ENCODE measurements at regions not wholly inside any gene's neighbourhood (a gene's known extent, or its start where the extent isn't known, plus 50 kb on each side); places are given as distances from the start of the nearest gene placed in this dataset.

DNA sequence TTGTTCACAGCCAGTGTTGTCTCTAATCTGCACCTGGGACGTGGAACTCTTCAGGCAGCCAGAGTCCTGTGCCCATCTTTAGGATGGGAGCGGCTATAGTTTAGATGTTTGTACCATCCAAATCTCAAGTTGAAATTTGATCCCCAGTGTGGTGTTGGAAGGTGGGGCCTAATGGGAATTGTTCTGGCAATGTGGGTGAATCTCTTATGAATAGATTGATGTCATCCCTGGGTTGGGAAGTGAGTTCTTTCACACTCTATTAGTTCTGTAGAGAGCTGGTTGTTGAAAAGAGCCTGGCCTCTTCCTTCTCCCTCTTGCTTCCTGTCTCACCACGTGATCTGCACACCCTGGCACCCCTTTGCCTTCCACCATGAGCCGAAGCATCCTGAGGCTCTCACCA lies 300.9 kb downstream of the TXNL1 start:
- BruUV-seq (replicated peaks): no TSS peak
- Histone ChIP-seq H3K4me3 (no peak overlapping the region), H3K79me2 (ENCODE audit: control insufficient read depth, insufficient read depth, low read length) (no peaks in the 10 kb centered on the region), H3K27me3 (replicated peaks in 1 of 2; ENCODE audit: control insufficient read depth in 2 of 2, insufficient read depth in 2 of 2, low read length in 1 of 2) (no peaks in the 10 kb centered on the region), H3K9ac (ENCODE audit: control insufficient read depth, insufficient read depth, low read length) (no peak overlapping the region), H3K4me2 (ENCODE audit: control insufficient read depth, insufficient read depth) (no peak overlapping the region), H3K4me1 (ENCODE audit: control insufficient read depth, insufficient read depth, low read length) (no peaks in the 10 kb centered on the region), H4K20me1 (ENCODE audit: control insufficient read depth, insufficient read depth) (no peaks in the 10 kb centered on the region), H2AFZ (ENCODE audit: control insufficient read depth, low read depth, low read length) (no peak overlapping the region), H3K27ac (ENCODE audit: control insufficient read depth, insufficient read depth) (no peak overlapping the region), H3K36me3 (ENCODE audit: control insufficient read depth in 2 of 2, insufficient read depth in 2 of 2, low read length in 1 of 2) (no peaks in the 10 kb centered on the region), H3K9me3 (replicated peaks; ENCODE audit: control insufficient read depth, insufficient read depth, low read length) (no peaks in the 10 kb centered on the region)
- WGBS (ENCODE audit: insufficient coverage, insufficient replicate concordance, low lambda C conversion rate, missing lambda C conversion rate): 22% methylated on average over 4 of the region's 4 CpGs
- in situ Hi-C loops (cut with MboI) (no loop called here), intact Hi-C loops (cut with micrococcal nuclease; ENCODE audit: unreplicated experiment) (no loop called here)
- ChIA-PET POLR2A (no interaction called here), SMC1A (ENCODE audit: uncharacterized antibody, unreplicated experiment) (no interaction called here), RAD21 (ENCODE audit: unreplicated experiment) (no interaction called here), CTCF (interaction anchor here (1.2 kb wide), 1 partner anchor 922 kb away, joined by 6 read pairs; no protein-coding TSS in a partner anchor)
- no peak for FAIRE-seq
- DNase-seq (ENCODE audit: low read depth, low spot score): no peak
- no peak for ATAC-seq
- TF ChIP-seq HDAC2 (IDR thresholded peaks at IDR 0.05): no peak

DNA sequence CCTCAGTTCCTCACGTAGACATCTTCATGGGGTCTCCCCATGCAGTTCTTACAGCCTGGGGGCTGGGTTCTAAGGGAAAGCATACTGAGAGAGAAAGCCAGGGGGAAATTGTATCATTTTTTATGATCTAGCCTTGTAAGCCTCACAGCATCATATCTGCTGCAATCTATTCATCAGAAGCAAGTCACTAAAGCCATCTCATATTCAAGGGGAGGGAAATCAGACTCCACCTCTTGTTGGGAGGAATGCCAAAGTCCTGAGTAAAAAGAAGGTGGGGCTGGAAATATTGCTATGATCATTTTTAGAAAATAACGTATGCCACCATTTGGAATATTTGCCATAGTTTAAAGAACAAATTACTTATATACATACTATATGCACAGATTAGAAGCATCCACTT lies 304.6 kb downstream of the TXNL1 start:
- Histone ChIP-seq H3K27ac (ENCODE audit: control insufficient read depth, insufficient read depth) (no peak overlapping the region), H2AFZ (ENCODE audit: control insufficient read depth, low read depth, low read length) (no peak overlapping the region), H3K27me3 (replicated peaks in 1 of 2; ENCODE audit: control insufficient read depth in 2 of 2, insufficient read depth in 2 of 2, low read length in 1 of 2) (no peaks in the 10 kb centered on the region), H3K9me3 (replicated peaks; ENCODE audit: control insufficient read depth, insufficient read depth, low read length) (no peaks in the 10 kb centered on the region), H4K20me1 (ENCODE audit: control insufficient read depth, insufficient read depth) (no peaks in the 10 kb centered on the region), H3K4me2 (ENCODE audit: control insufficient read depth, insufficient read depth) (no peak overlapping the region), H3K36me3 (ENCODE audit: control insufficient read depth in 2 of 2, insufficient read depth in 2 of 2, low read length in 1 of 2) (no peaks in the 10 kb centered on the region), H3K4me1 (ENCODE audit: control insufficient read depth, insufficient read depth, low read length) (no peaks in the 10 kb centered on the region), H3K4me3 (no peak overlapping the region), H3K79me2 (ENCODE audit: control insufficient read depth, insufficient read depth, low read length) (no peaks in the 10 kb centered on the region), H3K9ac (ENCODE audit: control insufficient read depth, insufficient read depth, low read length) (no peak overlapping the region)
- ChIA-PET POLR2A (no interaction called here), CTCF (no interaction called here), RAD21 (ENCODE audit: unreplicated experiment) (interaction anchor here (0.6 to 0.9 kb wide), 2 partner anchors 11 to 1312 kb away, joined by 3 read pairs; no protein-coding TSS in a partner anchor), SMC1A (ENCODE audit: uncharacterized antibody, unreplicated experiment) (no interaction called here)
- no TSS peak for BruUV-seq (replicated peaks)
- no peak for ATAC-seq
- in situ Hi-C loops (cut with MboI) (no loop called here), intact Hi-C loops (cut with micrococcal nuclease; ENCODE audit: unreplicated experiment) (no loop called here)
- 68% methylated on average over 2 of the region's 2 CpGs for WGBS (ENCODE audit: insufficient coverage, insufficient replicate concordance, low lambda C conversion rate, missing lambda C conversion rate)
- DNase-seq (ENCODE audit: low read depth, low spot score): no peak
- TF ChIP-seq, protein P1, sequence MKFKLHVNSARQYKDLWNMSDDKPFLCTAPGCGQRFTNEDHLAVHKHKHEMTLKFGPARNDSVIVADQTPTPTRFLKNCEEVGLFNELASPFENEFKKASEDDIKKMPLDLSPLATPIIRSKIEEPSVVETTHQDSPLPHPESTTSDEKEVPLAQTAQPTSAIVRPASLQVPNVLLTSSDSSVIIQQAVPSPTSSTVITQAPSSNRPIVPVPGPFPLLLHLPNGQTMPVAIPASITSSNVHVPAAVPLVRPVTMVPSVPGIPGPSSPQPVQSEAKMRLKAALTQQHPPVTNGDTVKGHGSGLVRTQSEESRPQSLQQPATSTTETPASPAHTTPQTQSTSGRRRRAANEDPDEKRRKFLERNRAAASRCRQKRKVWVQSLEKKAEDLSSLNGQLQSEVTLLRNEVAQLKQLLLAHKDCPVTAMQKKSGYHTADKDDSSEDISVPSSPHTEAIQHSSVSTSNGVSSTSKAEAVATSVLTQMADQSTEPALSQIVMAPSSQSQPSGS (IDR thresholded peaks at IDR 0.05; ENCODE audit: low read length): no peak
- TF ChIP-seq FOXK2 (IDR thresholded peaks at IDR 0.05) (no peak), BHLHE40 (IDR thresholded peaks at IDR 0.05; ENCODE audit: borderline replicate concordance in 1 of 2, low read depth in 2 of 2, low read length in 1 of 2) (no peak), TCF7 (IDR thresholded peaks at IDR 0.05; ENCODE audit: borderline replicate concordance) (no peak), ETV6 (conservative IDR thresholded peaks at IDR 0.05 in 1 of 2, IDR thresholded peaks at IDR 0.05 in 1 of 2; ENCODE audit: borderline replicate concordance in 1 of 2, low read depth in 1 of 2) (no peak)
- no peak for FAIRE-seq
